GM23338 (cell line): ENCODE measurements at regions not wholly inside any gene's neighbourhood (a gene's known extent, or its start where the extent isn't known, plus 50 kb on each side); places are given as distances from the start of the nearest gene placed in this dataset.

ENCODE experiments used
- ATAC-seq: fragments of 200-7000 bp; cut with Tn5 transposase; 3 replicates; pipeline ENCODE4 v1.9.1; 2020
- DNase-seq: peaks from one replicate; pipeline ENCODE4 v3.0.0-alpha.2; 2015; ENCODE audit warnings: low spot score
- H2AFZ ChIP-seq: fragments of 200-600 bp; sonication (generic); 2 replicates; pipeline ENCODE4 v1.8.0; 2016; ENCODE audit warnings: antibody characterized with exemption, mild to moderate bottlenecking, moderate library complexity
- H3F3A ChIP-seq: fragments of 200-600 bp; sonication (generic); replicated peaks from 2 replicates; pipeline ENCODE4 v1.8.0; 2017; ENCODE audit warnings: antibody characterized with exemption, mixed run types, low read depth
- H3K27ac ChIP-seq: fragments of 200-600 bp; sonication (generic); 2 replicates; pipeline ENCODE4 v1.6.1; 2016; ENCODE audit warnings: low read depth
- H3K27me3 ChIP-seq: fragments of 200-600 bp; sonication (generic); 2 replicates; pipeline ENCODE4 v1.8.0; 2016; ENCODE audit warnings: mild to moderate bottlenecking, mixed run types, moderate library complexity; ENCODE audit not compliant: insufficient read depth
- H3K36me3 ChIP-seq: fragments of 200-600 bp; sonication (generic); 2 replicates; pipeline ENCODE4 v1.8.0; 2016; ENCODE audit warnings: mild to moderate bottlenecking; ENCODE audit not compliant: insufficient read depth
- H3K4me1 ChIP-seq: fragments of 200-600 bp; sonication (generic); 2 replicates; pipeline ENCODE4 v1.8.0; 2016; ENCODE audit warnings: mild to moderate bottlenecking, moderate library complexity; ENCODE audit not compliant: insufficient read depth
- H3K4me2 ChIP-seq: fragments of 200-600 bp; sonication (generic); 2 replicates; pipeline ENCODE4 v1.7.1; 2017; ENCODE audit warnings: mixed run types
- H3K4me3 ChIP-seq: fragments of 200-600 bp; sonication (generic); 2 replicates; pipeline ENCODE4 v1.6.1; 2016; ENCODE audit warnings: mixed run types
- H3K79me2 ChIP-seq: fragments of 200-600 bp; sonication (generic); replicated peaks from 2 replicates; pipeline ENCODE4 v1.8.0; 2017; ENCODE audit warnings: mild to moderate bottlenecking; ENCODE audit not compliant: insufficient read depth
- H3K9me2 ChIP-seq: fragments of 200-600 bp; sonication (generic); 2 replicates; pipeline ENCODE4 v1.8.0; 2017; ENCODE audit not compliant: insufficient read depth
- H4K20me1 ChIP-seq: fragments of 200-600 bp; sonication (generic); replicated peaks from 2 replicates; pipeline ENCODE4 v1.8.0; 2017; ENCODE audit warnings: mild to moderate bottlenecking; ENCODE audit not compliant: insufficient read depth
- H3K27ac Mint-ChIP-seq: 2 replicates; pipeline ENCODE4 v1.8.0; 2020; ENCODE audit warnings: inconsistent platforms, mild to moderate bottlenecking, moderate library complexity, mixed read lengths
- H3K27me3 Mint-ChIP-seq: 3 replicates; pipeline ENCODE4 v1.8.0; 2022; ENCODE audit warnings: low read depth, mild to moderate bottlenecking, moderate library complexity, mixed read lengths, inconsistent platforms; ENCODE audit not compliant: insufficient read depth, poor library complexity
- H3K36me3 Mint-ChIP-seq: 3 replicates; pipeline ENCODE4 v1.8.0; 2021; ENCODE audit warnings: low read depth, mild to moderate bottlenecking, inconsistent platforms, moderate library complexity, mixed read lengths
- H3K4me1 Mint-ChIP-seq: 3 replicates; pipeline ENCODE4 v1.8.0; 2020; ENCODE audit warnings: mild to moderate bottlenecking, inconsistent platforms, mixed read lengths
- H3K4me3 Mint-ChIP-seq: 3 replicates; pipeline ENCODE4 v1.8.0; 2021; ENCODE audit warnings: moderate library complexity, mild to moderate bottlenecking, inconsistent platforms, mixed read lengths
- H3K9me3 Mint-ChIP-seq: 3 replicates; pipeline ENCODE4 v1.8.0; 2020; ENCODE audit warnings: moderate library complexity, mild to moderate bottlenecking, inconsistent platforms, mixed read lengths
- CREB1 ChIP-seq: fragments of 250-450 bp; sonication (Bioruptor Pico); IDR thresholded peaks from 2 replicates; pipeline ENCODE4 v1.5.0; 2020; ENCODE audit warnings: low read depth, mild to moderate bottlenecking, moderate library complexity
- CTCF ChIP-seq, 2 experiments: fragments of 200-600 bp in 1 of 2; sonication (generic) in 1 of 2; conservative IDR thresholded peaks; 2 replicates each; pipeline versions ENCODE4 v1.5.1 to v1.6.1; 2016 to 2017; ENCODE audit warnings: antibody characterized with exemption in 2 of 2, low read depth in 2 of 2, mild to moderate bottlenecking in 2 of 2, moderate library complexity in 1 of 2
- ETS1 ChIP-seq: IDR thresholded peaks from 2 replicates; pipeline ENCODE4 v1.6.1; 2016; ENCODE audit warnings: antibody characterized with exemption
- EZH2 ChIP-seq: fragments of 200-600 bp; sonication (generic); IDR thresholded peaks from one replicate; pipeline ENCODE4 v1.8.0; 2017; ENCODE audit warnings: antibody characterized with exemption, mild to moderate bottlenecking, low read depth; ENCODE audit not compliant: unreplicated experiment
- EZH2phosphoT487 ChIP-seq: fragments of 200-600 bp; sonication (generic); IDR thresholded peaks from one replicate; pipeline ENCODE4 v1.8.1; 2018; ENCODE audit warnings: antibody characterized with exemption; ENCODE audit not compliant: unreplicated experiment
- JUNB ChIP-seq: IDR thresholded peaks from one replicate; pipeline ENCODE4 v1.6.1; 2016; ENCODE audit warnings: antibody characterized with exemption; ENCODE audit not compliant: unreplicated experiment
- NANOG ChIP-seq: IDR thresholded peaks from 2 replicates; pipeline ENCODE4 v1.6.1; 2016; ENCODE audit warnings: antibody characterized with exemption, borderline replicate concordance
- POLR2AphosphoS5 ChIP-seq: IDR thresholded peaks from 2 replicates; pipeline ENCODE4 v1.6.1; 2016; ENCODE audit warnings: antibody characterized with exemption, low read depth
- REST ChIP-seq: IDR thresholded peaks from one replicate; pipeline ENCODE4 v1.6.1; 2018; ENCODE audit warnings: antibody characterized with exemption; ENCODE audit not compliant: unreplicated experiment
- STAT1 ChIP-seq: IDR thresholded peaks from one replicate; pipeline ENCODE4 v1.6.1; 2016; ENCODE audit warnings: antibody characterized with exemption; ENCODE audit not compliant: unreplicated experiment
- ZNF114 ChIP-seq: fragments of 250-450 bp; sonication (Bioruptor Pico); IDR thresholded peaks from 2 replicates; pipeline ENCODE4 v1.5.0; 2020; ENCODE audit warnings: mild to moderate bottlenecking, moderate library complexity
- ZNF331 ChIP-seq: fragments of 250-450 bp; sonication (Bioruptor Pico); IDR thresholded peaks from 2 replicates; pipeline ENCODE4 v1.5.0; 2020; ENCODE audit warnings: low read depth, mild to moderate bottlenecking, moderate library complexity
- ZNF462 ChIP-seq: fragments of 250-450 bp; sonication (Bioruptor Pico); IDR thresholded peaks from 2 replicates; pipeline ENCODE4 v1.5.0; 2020; ENCODE audit warnings: mild to moderate bottlenecking, moderate library complexity

- Histone ChIP-seq H4K20me1 (no peaks in the 10 kb centered on the region), H3K27ac (no peak overlapping the region), H3K4me3 (no peak overlapping the region), H3K27me3 (no peaks in the 10 kb centered on the region), H3F3A (no peaks in the 10 kb centered on the region), H2AFZ (no peak overlapping the region), H3K4me1 (no peaks in the 10 kb centered on the region), H3K79me2 (no peaks in the 10 kb centered on the region), H3K9me2 (0 out of 2 replicates have a peak, but pooled peaks cover 4% of the 10 kb centered on the region), H3K4me2 (no peak overlapping the region), H3K36me3 (no peaks in the 10 kb centered on the region)
- Mint-ChIP-seq H3K27me3 (peaks cover 7% of the 10 kb centered on the region), H3K9me3 (no peaks in the 10 kb centered on the region; the same call in 2 of the 3 replicates), H3K36me3 (0 out of 3 replicates have a peak, but pooled peaks cover 3% of the 10 kb centered on the region), H3K4me3 (no peak overlapping the region), H3K4me1 (peaks cover 6% of the 10 kb centered on the region; the same call in 2 of the 3 replicates), H3K27ac (no peak overlapping the region)
- ATAC-seq (no peak), DNase-seq (no peak)
- TF ChIP-seq EZH2 (no peak), NANOG (no peak), ZNF331 (CRISPR knock-in tag) (no peak), ETS1 (no peak), POLR2AphosphoS5 (no peak), CTCF (conservative IDR thresholded peaks at IDR 0.05; ENCODE audit: low read depth in 2 of 2) (no peak), REST (no peak), ZNF462 (CRISPR knock-in tag) (no peak), JUNB (no peak), ZNF114 (CRISPR knock-in tag) (no peak), STAT1 (no peak), EZH2phosphoT487 (no peak), CREB1 (CRISPR knock-in tag) (no peak)
These were observed 317.8 kb downstream of the GPATCH2 start for GRCh38 chr1:217313096-217313495.
